GM10847 (cell line): ENCODE measurements at regions not wholly inside any gene's neighbourhood (a gene's known extent, or its start where the extent isn't known, plus 50 kb on each side); places are given as distances from the start of the nearest gene placed in this dataset.

Experiments
- POLR2A ChIP-seq: IDR thresholded peaks from 2 replicates; pipeline ENCODE4 v1.6.1; 2011; ENCODE audit not compliant: insufficient read length; ENCODE audit errors: extremely low read depth

DNA sequence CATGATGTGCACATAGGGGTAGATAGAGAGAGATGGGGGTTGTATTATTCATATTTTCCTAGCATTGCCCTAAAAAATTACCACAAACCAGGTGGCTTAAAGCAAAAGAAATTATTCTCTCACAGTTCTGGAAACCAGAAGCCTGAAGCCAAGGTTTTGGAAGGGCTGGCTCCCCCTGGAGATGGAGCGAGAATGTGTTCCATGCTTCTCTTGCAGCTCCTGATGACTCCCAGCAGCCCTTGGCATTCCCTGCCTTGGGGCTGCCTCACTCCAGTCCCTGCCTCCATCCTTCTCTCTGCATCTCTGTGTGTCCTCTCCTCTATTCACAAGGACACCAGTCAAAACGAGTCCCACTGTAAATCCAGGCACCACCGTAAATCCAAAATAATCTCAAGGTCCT, 91.5 kb upstream of the FAM174B start:
- no peak for TF ChIP-seq POLR2A

DNA sequence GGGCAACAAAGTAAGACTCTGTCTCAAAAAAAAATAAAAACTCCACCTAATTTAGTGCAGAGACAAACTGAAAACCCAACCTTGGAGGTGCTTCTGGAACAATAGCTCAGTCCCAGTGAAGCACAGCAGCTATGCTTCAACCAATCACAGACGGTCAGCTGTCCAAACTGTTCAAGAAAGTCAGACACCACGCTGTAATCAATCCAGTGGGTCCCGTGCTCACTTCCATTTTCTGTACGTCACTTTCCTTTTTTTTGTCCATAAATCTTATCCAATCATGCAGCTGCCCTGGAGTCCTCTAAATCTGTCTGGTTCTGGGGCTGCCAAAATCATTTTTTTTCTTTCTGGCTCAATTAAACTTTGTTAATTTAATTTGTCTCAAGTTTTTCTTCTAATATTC, 93.6 kb upstream of the FAM174B start:
- TF ChIP-seq POLR2A, result no peak

GRCh38 chr15:92749946-92750345, 94.4 kb upstream of the FAM174B start:
- TF ChIP-seq POLR2A, result no peak

DNA sequence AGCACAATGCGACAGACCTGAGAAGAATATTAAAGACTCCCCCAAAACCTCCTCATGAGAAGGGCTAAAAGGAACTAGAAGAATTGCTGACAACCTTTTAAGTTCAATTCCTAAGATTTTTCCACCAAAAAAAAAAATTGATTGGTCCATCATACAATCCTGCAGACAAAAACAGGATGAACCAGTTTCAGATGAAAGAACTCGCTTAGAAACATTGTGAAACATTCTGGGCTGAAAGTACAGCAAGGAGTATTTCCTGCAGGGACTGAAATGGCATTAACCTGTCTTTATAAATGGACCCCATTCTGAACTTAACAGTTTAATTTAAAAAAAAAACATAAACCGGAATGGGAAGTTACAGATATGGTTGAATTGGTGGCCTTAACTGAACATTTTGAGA, 96.0 kb upstream of the FAM174B start:
- TF ChIP-seq POLR2A, result no peak

- TF ChIP-seq POLR2A, result no peak
Observed at GRCh38 chr15:92753591-92753990, 98.0 kb upstream of the FAM174B start.

DNA sequence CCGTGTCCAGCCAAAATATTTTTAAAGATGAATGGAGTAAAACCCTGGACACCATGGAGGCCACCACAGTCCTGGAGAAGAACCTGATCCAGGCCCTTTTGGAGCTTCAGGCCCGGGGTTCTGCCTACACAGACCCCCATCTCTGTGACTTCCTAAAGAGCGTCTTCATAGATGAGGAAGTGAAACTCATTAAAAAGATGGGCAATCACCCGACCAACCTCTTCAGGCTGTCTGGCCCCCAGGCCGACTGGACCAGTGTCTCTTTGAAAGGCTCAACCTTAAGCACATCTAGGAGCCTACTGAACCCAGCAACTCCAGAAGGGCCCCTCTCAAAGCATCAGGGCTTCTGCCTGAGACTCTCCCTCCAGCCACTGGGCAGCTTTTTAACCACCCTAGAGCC, 107.9 kb upstream of the FAM174B start:
- TF ChIP-seq POLR2A, result no peak

DNA sequence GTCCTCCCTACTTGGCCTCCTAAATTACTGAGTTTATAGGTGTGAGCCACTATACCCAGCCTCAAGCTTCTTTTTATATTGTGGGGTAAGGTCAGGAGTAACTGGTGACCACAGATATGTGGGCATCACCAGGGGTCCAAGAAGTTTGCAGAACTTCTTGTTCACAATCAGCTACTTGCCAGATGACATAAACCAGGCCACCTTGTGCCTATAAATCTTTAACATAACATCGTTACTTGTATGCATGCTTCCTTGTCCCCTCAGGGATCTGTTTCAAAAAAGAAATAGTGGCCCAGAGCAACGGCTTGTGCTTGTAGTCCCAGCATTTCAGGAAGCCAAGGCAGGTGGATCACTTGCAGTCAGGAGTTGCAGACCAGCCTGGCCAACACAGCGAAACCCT, 115.1 kb upstream of the FAM174B start:
- no peak for TF ChIP-seq POLR2A

DNA sequence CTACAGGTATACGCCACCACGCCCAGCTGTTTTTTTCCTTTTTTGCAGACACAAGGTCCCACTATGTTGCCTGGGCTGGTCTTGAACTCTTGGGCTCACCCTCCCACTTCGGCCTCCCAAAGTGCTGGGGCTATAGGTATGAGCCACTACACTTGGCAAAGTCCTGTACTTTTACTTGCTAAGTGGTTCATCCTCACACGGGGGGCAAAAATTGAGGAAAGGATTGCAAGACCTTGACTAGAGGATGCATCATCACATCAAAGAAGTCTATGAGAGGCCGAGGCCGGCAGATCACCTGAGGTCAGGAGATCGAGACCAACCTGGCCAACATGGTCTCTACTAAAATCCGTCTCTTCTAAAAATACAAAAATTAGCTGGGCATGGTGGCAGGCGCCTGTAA, 116.5 kb upstream of the FAM174B start:
- TF ChIP-seq POLR2A, result no peak

DNA sequence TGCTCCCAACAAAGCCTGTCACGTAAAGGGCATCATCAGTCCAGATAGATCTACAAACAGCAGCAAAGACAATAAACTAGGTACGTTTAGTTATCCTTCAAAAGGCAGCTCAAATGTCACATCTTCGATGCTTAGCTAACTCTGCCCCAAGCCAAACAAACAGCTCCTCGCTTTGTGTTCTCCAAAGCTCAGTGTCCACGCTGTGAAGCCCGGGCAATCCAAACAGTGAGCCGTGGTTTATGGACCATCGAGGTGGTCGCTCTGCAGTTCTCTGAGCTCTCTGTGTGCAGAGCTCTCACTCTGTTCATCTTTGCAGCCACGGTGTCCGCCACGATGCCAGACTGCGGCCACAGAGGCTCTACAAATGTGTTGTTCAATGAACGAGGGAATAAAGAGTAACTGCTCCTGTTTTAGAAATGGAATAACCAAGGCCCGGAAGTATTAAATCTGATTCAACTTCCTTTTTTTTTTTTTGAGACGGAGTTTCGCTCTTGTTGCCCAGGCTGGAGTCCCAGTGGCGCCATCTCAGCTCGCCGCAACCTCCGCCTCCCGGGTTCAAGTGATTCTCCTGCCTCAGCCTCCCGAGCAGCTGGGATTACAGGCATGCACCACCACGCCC, 117.2 kb upstream of the FAM174B start:
- no peak for TF ChIP-seq POLR2A

- TF ChIP-seq POLR2A, result no peak
Observed at GRCh38 chr15:92773340-92773739, 117.8 kb upstream of the FAM174B start.

- TF ChIP-seq POLR2A, result no peak
Observed at GRCh38 chr15:92779874-92780273, 120.2 kb upstream of the CHD2 start.

GRCh38 chr15:92780843-92781242, 119.3 kb upstream of the CHD2 start:
- TF ChIP-seq POLR2A, result no peak

DNA sequence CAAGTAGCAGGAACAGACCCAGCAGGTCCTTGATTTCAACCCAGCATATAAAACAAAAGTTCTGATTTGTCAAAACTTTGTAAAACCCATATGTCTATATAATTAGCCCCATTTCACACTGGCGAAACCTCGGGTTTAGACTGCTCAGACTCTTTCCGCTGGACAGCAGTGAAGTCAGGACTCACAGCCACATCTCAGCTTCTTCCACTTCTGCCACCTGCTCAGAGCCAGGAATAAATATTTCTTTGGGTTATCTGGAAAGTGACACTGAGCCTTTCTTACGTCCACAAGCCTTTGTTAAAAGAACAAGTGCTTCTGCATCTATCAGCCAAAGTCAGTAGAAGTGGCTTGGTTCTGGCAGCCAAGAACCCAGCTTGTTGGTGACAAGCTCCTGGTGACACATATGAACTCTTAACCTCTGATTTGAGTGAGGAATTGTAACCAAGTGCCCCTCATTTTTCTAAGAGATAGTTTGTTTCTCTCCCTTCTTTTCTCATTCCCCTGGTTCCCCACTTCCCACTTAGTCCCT, 118.1 kb upstream of the CHD2 start:
- no peak for TF ChIP-seq POLR2A

DNA sequence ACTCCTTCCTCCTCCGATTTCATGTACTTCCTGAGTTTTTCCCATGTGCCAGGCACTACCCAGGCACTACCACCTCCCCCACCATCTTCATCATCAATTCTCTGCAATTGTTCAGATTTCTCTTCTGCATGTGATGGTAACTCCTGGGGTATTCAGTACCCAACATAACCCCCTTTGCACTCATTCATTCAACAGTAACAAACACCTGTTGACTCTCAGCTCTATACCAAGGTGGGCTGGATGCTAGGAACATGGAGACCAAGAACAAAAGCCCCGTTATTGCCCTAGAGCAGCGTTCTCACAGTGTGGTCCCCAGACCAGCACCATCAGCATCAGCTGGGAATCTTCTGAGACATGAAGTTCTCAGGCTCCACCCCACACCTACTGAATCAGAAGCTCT, 113.0 kb upstream of the CHD2 start:
- no peak for TF ChIP-seq POLR2A

GRCh38 chr15:92788196-92788595, 111.9 kb upstream of the CHD2 start:
- no peak for TF ChIP-seq POLR2A

GRCh38 chr15:92796161-92796611, 103.9 kb upstream of the CHD2 start:
- TF ChIP-seq POLR2A, result no peak
